D721Med (cell line): ENCODE measurements at regions not wholly inside any gene's neighbourhood (a gene's known extent, or its start where the extent isn't known, plus 50 kb on each side); places are given as distances from the start of the nearest gene placed in this dataset.

Source experiments
- DNase-seq: peaks from one replicate; pipeline ENCODE4 v3.0.0; 2011; ENCODE audit warnings: low spot score; ENCODE audit not compliant: insufficient read length
- FAIRE-seq: peaks from 2 replicates; lab custom pipeline; 2011; peaks lifted over from hg19 to GRCh38; lab: Jason Lieb, UNC
- CTCF ChIP-seq: IDR thresholded peaks from 2 replicates; pipeline ENCODE4 v1.5.1; 2012; ENCODE audit warnings: mild to moderate bottlenecking, control low read depth; ENCODE audit not compliant: insufficient read depth; ENCODE audit errors: missing control alignments

DNA sequence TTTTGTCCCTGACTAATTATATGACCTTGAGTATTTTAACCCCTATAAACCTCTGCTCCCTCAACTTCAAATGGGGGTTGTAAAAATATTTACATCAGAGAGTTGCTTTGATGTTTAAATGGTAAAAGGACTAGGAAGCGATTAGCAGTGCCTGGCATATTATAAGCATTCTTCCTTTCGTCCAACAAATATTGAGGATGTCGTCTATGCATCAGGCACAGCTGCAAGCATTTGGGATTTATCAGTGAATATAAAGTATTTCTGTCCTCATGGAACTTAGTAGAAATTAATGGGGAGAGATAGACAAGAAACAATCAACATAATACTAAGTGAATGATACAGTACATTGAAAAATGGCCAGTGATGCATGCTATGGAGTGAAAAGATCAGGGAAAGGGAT lies 115.5 kb upstream of the EDNRA start:
- DNase-seq (no peak), FAIRE-seq (no peak)
- TF ChIP-seq CTCF, result no peak

DNA sequence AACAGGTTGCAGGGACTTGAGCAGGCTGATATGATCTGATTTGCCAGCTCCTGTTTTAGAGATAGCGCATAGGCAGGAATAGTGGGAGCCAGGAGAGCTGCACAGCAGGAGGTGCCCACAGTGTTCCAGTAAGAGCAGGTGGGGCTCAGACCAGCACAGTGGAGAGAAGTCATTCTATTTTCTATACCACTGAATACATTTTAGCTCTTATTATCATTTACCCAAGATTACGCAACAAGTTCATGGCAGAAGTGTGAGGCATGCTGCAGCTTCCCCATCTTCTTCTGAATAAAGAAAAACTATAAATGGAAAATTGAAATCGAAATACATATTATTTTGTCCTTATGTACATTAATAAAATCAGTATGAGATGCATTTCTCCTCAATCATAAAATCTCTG lies 114.7 kb upstream of the EDNRA start:
- DNase-seq (no peak), FAIRE-seq (no peak)
- no peak for TF ChIP-seq CTCF

- FAIRE-seq (no peak), DNase-seq (no peak)
- TF ChIP-seq CTCF, result no peak
Measured at GRCh38 chr4:147367891-147368290, 113.0 kb upstream of the EDNRA start.

- FAIRE-seq, result no peak
- no peak for TF ChIP-seq CTCF
Measured at GRCh38 chr4:147368948-147369347, 111.9 kb upstream of the EDNRA start.

GRCh38 chr4:147370473-147370872 lies 110.4 kb upstream of the EDNRA start:
- TF ChIP-seq CTCF, result no peak
- no peak for FAIRE-seq
- no peak for DNase-seq

More at GRCh38 chr4:147368948-147369347, 111.9 kb upstream of the EDNRA start:
- no peak for DNase-seq

- no peak for FAIRE-seq
- TF ChIP-seq CTCF, result no peak
- no peak for DNase-seq
Measured at GRCh38 chr4:147370881-147371280, 110.0 kb upstream of the EDNRA start.

- TF ChIP-seq CTCF, result no peak
- FAIRE-seq, result no peak
Measured at GRCh38 chr4:147371661-147372060, 109.2 kb upstream of the EDNRA start.

More at GRCh38 chr4:147371661-147372060, 109.2 kb upstream of the EDNRA start:
- no peak for DNase-seq
